Heart right ventricle (tissue), 16 donors: ENCODE measurements at regions not wholly inside any gene's neighbourhood (a gene's known extent, or its start where the extent isn't known, plus 50 kb on each side); places are given as distances from the start of the nearest gene placed in this dataset.

Source experiments
- ATAC-seq, 8 donors: fragments of 200-7000 bp; cut with Tn5 transposase; one replicate each; pipeline ENCODE4 v1.9.1; 2020; ENCODE audit warnings: mild to moderate bottlenecking in 8 of 8, moderate library complexity in 8 of 8, moderate number of reproducible peaks in 1 of 8
- DNase-seq, 2 donors: peaks; one replicate each; pipeline ENCODE4 v3.0.0-alpha.2; 2020
- H3K27ac ChIP-seq, 10 donors: fragments of 200-600 bp; sonication (generic) in 2 of 10; one replicate each; pipeline versions ENCODE4 v1.5.0 to v1.8.0; 2020 to 2022; ENCODE audit warnings: mild to moderate bottlenecking in 3 of 10
- H3K27me3 ChIP-seq, 7 donors: fragments of 200-600 bp; one replicate each; pipeline ENCODE4 v1.8.0; 2021 to 2022; ENCODE audit warnings: mild to moderate bottlenecking in 2 of 7
- H3K36me3 ChIP-seq, 9 donors: fragments of 200-600 bp; sonication (generic) in 1 of 9; one replicate each; pipeline versions ENCODE4 v1.5.0 to v1.8.0; 2020 to 2022; ENCODE audit warnings: mild to moderate bottlenecking in 2 of 9
- H3K4me1 ChIP-seq, 9 donors: fragments of 200-600 bp; sonication (generic) in 1 of 9; one replicate each; pipeline versions ENCODE4 v1.5.0 to v1.8.0; 2020 to 2022; ENCODE audit warnings: mild to moderate bottlenecking in 4 of 9
- H3K4me3 ChIP-seq, 10 donors: fragments of 200-600 bp; sonication (generic) in 2 of 10; one replicate each; pipeline versions ENCODE4 v1.5.0 to v1.8.0; 2020 to 2022; ENCODE audit warnings: mild to moderate bottlenecking in 7 of 10, moderate library complexity in 2 of 10
- H3K9me3 ChIP-seq, 11 donors: fragments of 200-600 bp in 10 of 11; sonication (generic) in 2 of 11; one replicate each; pipeline versions ENCODE4 v1.5.0 to v1.8.0; 2013 to 2022; ENCODE audit warnings: mild to moderate bottlenecking in 2 of 11, control low read depth in 1 of 11, moderate library complexity in 1 of 11
- CTCF ChIP-seq, 9 donors: fragments of 200-600 bp; sonication (generic) in 2 of 9; IDR thresholded peaks; one replicate each; pipeline versions ENCODE4 v1.5.0 to v1.8.0; 2021 to 2022; ENCODE audit warnings: antibody characterized with exemption in 9 of 9, mild to moderate bottlenecking in 5 of 9, moderate library complexity in 1 of 9
- WGBS, 2 donors: extraction: QIAGEN DNeasy Blood & Tissue Kit; methylation state at CpG; one replicate each; pipeline ENCODE4 v1.1.7; 2013; ENCODE audit warnings: inconsistent platforms in 1 of 2; 5-methylcytosine and 5-hydroxymethylcytosine counted together
- intact Hi-C, 10 donors: fragments of 100-400 bp; cut with DNase I; formaldehyde crosslinking; loops; one replicate each; pipeline versions ENCODE4 v1.11.1 to v1.14.2; 2022
- donor health status: Arrhythmogenic right ventricular cardiomyopathy.
- donor health status: ischemic (EF 13 %, LVEDD 7.1; RV severe dilation, severe dysfunction).
- donor health status: healthy with polysubstance abuse.
- donor health status: DM: no; HTN: yes; CAD: no.
- donor health status: DM: no; HTN: no; CAD: no.
- donor health status: ischemic (EF 25% LVEDD 6.9; RV normal size, moderate dysfunction).
- donor health status: ischemic (EF 25% LVEDD 5.7; RV mildly dilated, moderate dysfunction).
- donor health status: healthy.
- donor health status: DM: yes; HTN: yes; CAD: no.
- donor health status: Ischemic cardiomyopathy.
- donor health status: ischemic (EF 35%, LVEDD 5.7; RV mildly dilated, moderate dysfunction).
- donor health status: nonischemic (EF 11% LVEDD 7.7; RV severe dilation, severe dysfunction).
- donor health status: DM: yes; HTN: yes; CAD: no.
- donor health status: PGD.
- donor health status: ischemic (EF 29% LVEDD 5.4; RV normal size, mild dysfunction).
- donor health status: nonischemic (EF 23%, LVEDD 6.1; RV moderate dilation, normal function).

- ATAC-seq, result no peak
- 85 to 88% methylated on average over 4 of the region's 4 CpGs for WGBS, 2 donors
- Histone ChIP-seq H3K4me3 (no peak overlapping the region), H3K4me1 (peaks cover 0 to 4% (median 0%) of the 10 kb centered on the region in 9 donors), H3K27ac (no peak overlapping the region), H3K36me3 (no peaks in the 10 kb centered on the region), H3K27me3 (no peaks in the 10 kb centered on the region), H3K9me3 (no peaks in the 10 kb centered on the region)
- DNase-seq, result no peak
- TF ChIP-seq CTCF (IDR thresholded peaks at IDR 0.05), result no peak
- intact Hi-C loops, result no loop called here
Observed at GRCh38 chr2:6222296-6222695, 530.1 kb downstream of the SOX11 start.

GRCh38 chr2:6224267-6224666 is 532.1 kb downstream of the SOX11 start:
- H3K4me3 ChIP-seq, result no peak overlapping the region
- no peaks in the 10 kb centered on the region for H3K36me3 ChIP-seq
- WGBS, 2 donors, result 48 to 67% methylated on average over 4 of the region's 4 CpGs
- ATAC-seq, result peak in 3 of 8 donors; percentile 7 to 45 (median 22)
- H3K27me3 ChIP-seq, result no peaks in the 10 kb centered on the region
- peaks cover 0 to 4% (median 0%) of the 10 kb centered on the region in 9 donors for H3K4me1 ChIP-seq
- no peak for DNase-seq
- H3K9me3 ChIP-seq, result no peaks in the 10 kb centered on the region
- TF ChIP-seq CTCF (IDR thresholded peaks at IDR 0.05), result no peak
- H3K27ac ChIP-seq, result no peak overlapping the region
- intact Hi-C loops, result no loop called here

- Histone ChIP-seq H3K27ac (no peak overlapping the region), H3K4me1 (peaks cover 0 to 4% (median 0%) of the 10 kb centered on the region in 9 donors), H3K4me3 (no peak overlapping the region), H3K27me3 (no peaks in the 10 kb centered on the region), H3K9me3 (peaks cover 0 to 5% (median 0%) of the 10 kb centered on the region in 11 donors), H3K36me3 (no peaks in the 10 kb centered on the region)
- intact Hi-C loops, result no loop called here
- 42 to 77% methylated on average over 1 to 2 of the region's 2 CpGs for WGBS, 2 donors
- TF ChIP-seq CTCF (IDR thresholded peaks at IDR 0.05), result no peak
- ATAC-seq, result no peak
- DNase-seq, result no peak
Observed at GRCh38 chr2:6228251-6228650, 536.1 kb downstream of the SOX11 start.

- Histone ChIP-seq H3K4me1 (no peaks in the 10 kb centered on the region), H3K36me3 (no peaks in the 10 kb centered on the region), H3K9me3 (peaks cover 0 to 5% (median 0%) of the 10 kb centered on the region in 11 donors), H3K4me3 (no peak overlapping the region), H3K27ac (no peak overlapping the region), H3K27me3 (peaks cover 0 to 3% (median 0%) of the 10 kb centered on the region in 7 donors)
- TF ChIP-seq CTCF (IDR thresholded peaks at IDR 0.05), result no peak
- intact Hi-C loops, result no loop called here
- 91 to 95% methylated on average over 5 of the region's 5 CpGs for WGBS, 2 donors
- ATAC-seq (no peak), DNase-seq (no peak)
Observed at GRCh38 chr2:6231166-6231565, 539.0 kb downstream of the SOX11 start.
